ENCODE measurements at regions not wholly inside any gene's neighbourhood (a gene's known extent, or its start where the extent isn't known, plus 50 kb on each side); places are given as distances from the start of the nearest gene placed in this dataset.

- DNase-seq, result no peak
Measured at GRCh38 chr13:107906131-107906530, 309.2 kb downstream of the LIG4 start.

DNA sequence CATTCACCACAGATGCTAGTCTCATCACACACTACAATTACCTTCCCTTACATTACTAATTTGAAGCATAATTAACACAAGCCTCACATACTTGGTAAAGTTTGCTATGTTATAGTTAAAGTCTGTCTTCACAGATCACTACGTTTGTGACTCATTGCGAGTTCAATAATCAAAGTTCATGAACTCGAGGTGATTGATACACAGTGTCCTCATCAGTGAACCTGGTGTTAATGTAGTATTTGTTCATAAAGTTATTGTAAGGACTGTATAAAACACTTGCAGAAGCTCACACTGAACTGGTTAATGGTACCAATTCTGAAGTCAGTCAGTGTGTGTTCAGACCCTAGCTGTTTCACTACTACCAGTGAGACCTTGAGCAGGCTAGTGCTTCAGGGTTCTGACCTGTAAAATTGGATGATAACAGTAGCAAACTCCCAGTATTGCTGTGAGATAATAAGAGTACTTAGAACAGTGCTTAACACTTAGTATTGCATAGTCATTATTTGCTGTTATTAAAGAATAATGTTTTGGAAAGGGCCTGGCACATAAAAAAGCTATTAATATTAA lies 313.3 kb downstream of the LIG4 start:
- DNase-seq, result no peak

DNA sequence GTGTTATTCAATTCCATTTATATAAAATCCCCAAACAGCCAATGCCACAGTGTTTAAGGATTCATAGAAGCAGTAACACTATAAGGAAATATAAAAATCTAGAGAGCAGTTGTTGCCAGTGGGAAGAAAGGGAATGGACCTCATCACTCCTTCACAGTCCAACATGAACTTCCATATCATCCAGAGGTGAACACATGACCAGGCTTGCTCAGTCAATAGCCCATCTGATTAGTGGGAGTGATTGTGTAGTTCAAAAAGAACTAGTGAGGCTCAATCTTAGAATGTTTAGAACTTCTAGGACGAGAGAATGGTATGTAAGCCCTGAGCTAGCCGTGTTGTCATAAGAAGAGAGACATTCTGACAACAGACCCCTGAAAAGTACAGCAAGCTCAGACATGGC lies 314.1 kb downstream of the LIG4 start:
- DNase-seq, result no peak

- DNase-seq, result no peak
Measured at GRCh38 chr13:107900775-107901174, 314.6 kb downstream of the LIG4 start.

DNA sequence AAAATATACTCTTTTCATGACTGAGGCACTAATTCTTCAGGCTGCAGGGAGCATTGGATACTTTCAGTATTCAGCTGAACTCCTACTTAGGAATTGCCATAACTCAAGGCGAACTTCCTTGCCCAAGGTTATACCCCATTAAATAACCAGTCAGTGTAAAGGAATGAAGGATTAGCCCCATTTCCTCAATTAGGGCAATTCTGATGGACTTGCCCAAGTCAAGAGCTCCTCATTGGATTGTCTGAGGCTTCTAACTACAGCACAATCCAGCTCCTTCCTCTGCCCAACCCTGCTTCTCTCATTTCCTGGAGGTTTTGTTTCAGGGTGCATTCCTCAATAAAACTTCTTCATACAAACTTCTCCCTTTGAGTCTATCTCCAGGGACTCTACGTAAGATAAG lies 329.2 kb downstream of the LIG4 start:
- DNase-seq, result no peak

GRCh38 chr13:107884564-107884963 lies 330.8 kb downstream of the LIG4 start:
- DNase-seq, result no peak

GRCh38 chr13:107883561-107884175 lies 331.7 kb downstream of the LIG4 start:
- no peak for DNase-seq

- DNase-seq, result no peak
Measured at GRCh38 chr13:107882708-107883560, 332.4 kb downstream of the LIG4 start.

DNA sequence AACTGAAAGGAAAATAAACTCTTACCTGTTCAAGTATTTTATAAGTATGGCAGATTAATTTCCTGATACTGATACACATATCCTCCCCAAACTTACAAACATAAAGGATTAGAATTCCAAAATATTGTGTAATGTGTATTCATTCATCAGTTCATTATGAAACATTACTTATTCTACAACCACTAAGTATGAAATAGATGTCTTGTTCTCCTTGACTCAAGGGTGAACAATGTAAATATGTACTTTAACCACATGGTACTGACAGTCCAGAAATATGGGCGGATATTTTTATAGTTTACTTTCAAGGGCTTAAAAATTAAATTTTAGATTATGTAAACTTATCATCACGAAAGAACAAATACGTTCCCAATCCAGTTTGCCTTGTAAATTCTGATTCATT lies 334.0 kb downstream of the LIG4 start:
- DNase-seq, result no peak

DNA sequence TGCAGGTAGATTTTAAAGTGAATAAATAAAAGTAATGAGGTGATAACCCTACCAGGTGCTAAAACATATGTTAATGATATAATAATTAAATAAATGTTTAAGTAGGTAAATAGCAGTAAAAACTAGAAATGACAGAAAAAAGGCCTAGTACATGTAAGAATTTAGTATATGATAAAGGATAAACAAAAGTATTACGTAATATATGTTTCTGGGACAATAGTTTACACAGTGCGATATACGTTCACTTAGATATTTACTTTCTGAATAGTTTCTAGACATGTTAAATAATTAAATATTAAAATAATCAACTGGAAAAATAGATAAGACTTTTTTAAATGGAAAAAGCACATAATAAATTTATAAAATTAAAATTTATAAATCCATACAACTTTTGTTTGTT lies 340.9 kb downstream of the LIG4 start:
- no peak for DNase-seq

DNA sequence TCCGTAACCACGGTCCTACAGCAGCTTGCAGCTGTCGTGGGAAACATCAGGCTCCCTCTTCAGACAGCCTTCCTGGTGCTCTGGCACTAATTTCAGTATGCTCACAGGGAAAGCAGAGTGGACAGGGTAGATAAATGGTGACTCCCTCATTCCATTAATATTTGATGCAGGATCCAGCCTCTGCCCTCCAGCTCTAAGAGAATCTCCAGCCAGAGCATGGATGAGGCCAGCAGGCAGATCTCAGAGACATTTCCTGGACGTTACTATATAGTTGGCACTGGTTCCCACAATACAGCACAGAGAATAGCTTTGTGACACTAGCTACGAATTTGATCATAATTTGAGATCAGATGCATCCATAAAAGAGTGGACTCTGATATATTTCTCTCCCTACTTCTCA lies 341.4 kb downstream of the LIG4 start:
- DNase-seq, result no peak

- no peak for DNase-seq
Measured at GRCh38 chr13:107870400-107870799, 344.9 kb downstream of the LIG4 start.

- DNase-seq, result peak; percentile 20
Measured at GRCh38 chr13:107867701-107868661, 347.4 kb downstream of the LIG4 start.

DNA sequence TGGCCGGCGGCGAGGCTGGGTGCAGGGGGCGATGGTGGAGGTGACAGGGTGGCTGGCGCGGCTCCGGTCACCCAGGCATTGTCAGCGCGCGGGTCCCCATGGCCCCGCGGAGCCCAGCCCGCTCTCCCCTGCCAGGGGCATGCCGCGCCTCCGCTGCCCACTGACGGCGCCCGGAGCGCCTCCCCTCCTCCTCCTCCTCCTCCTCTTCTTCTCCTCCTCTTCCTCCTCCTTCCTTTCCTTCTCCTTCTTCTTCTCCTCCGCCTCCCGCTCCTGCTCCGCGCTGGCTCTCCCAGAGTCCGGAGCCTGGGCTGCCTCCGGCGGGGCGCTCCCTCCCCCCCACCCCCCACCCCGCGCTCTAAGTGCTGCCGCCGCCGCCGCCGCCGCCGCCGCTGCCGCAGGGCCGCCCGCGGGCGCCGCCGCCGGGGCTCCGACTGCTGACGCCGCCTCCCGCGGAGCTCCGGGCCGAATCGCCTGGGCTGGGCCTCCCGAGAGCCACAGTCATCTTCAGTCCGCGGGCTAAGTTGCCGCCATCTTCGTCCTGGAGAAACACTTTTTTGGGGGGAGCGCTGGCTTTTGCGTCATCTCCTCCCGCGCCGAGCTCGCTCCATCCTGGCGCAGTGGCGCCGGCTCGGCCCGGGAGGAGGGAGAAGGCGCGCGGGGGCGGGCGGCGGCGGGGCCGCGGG lies 348.3 kb downstream of the LIG4 start:
- DNase-seq, result peak; percentile 10

GRCh38 chr13:107866032-107866940 lies 349.1 kb downstream of the LIG4 start:
- peak; percentile 3 for DNase-seq

DNA sequence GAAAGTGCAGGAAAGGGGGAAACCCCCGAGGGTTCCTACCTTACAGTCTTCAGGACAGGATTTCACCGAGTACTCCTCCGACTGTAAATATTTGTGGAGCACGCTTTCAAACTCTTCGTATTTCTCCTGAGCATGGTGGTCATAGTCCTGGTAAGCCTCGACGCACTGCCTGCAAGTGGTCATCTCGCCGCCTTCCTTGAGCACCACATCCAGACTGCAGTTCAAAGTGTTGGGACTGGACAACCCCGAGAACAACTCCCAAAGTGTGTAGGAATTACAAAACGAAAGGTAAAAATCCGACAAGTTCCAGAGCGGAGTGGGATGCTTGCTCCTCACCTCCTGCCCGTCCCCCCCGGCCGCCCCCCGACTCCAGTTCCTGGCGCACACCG lies 349.7 kb downstream of the LIG4 start:
- DNase-seq, result no peak

DNA sequence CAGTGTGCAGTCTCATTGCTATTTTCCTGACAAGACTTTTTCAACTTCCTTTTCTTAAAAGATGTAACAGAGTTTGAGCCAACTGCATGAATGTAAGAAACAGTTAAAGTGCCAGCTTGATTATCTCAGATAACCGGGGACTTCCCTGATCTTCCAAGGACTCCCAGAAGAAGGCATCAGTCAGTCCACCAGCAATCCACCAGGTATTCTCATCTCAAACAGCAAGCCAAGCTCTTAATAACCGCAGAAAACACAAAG lies 350.1 kb downstream of the LIG4 start:
- no peak for DNase-seq

GRCh38 chr13:107864543-107865317 lies 350.6 kb downstream of the LIG4 start:
- DNase-seq, result peak; percentile 9

DNA sequence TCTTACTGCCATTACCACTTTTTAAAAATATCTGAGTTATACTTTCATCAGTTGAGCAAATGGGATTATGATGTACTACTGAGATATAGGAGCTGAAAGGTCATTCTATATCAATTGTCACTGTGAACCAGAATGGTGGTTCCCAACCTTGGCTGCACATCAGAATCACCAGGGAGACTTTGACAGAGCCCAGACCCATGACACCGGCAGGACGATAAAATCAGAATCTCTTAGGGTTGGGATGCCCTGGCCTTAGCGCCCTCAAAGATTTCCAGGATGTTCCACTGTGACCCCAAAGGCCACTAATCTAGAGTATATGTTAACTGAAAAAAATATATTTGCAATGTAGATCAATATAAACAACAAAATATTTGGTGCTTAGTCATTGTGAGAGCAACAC lies 355.1 kb downstream of the LIG4 start:
- no peak for DNase-seq

DNA sequence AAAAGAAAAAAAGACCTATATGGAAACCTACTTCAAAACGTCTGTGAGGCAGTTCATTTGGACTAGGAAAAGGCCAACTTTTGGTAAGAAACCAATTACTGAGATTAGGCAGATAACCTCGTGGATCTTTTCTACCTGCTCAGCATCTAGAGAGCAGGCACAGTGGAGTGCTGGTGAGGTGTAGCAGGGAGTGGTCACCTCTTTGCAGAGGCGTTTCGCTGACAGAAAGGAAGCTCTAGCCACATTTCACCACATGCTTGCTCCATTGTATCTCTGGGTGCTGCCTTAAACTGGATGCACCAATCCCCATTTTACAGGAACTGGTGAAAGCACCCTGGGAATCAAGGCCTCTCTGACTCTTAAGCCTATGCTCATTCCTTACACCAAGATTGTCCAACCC lies 360.5 kb downstream of the LIG4 start:
- no peak for DNase-seq

- DNase-seq, result no peak
Measured at GRCh38 chr13:107852072-107852471, 363.3 kb downstream of the LIG4 start.

All from activated CD4-positive, alpha-beta T cell treated with anti-CD3 and anti-CD28 coated beads for 48 hours (primary cell).